HepG2 (cell line): ENCODE measurements at regions not wholly inside any gene's neighbourhood (a gene's known extent, or its start where the extent isn't known, plus 50 kb on each side); places are given as distances from the start of the nearest gene placed in this dataset.

Experiments
- CBX5 ChIP-seq: sonication (generic); formaldehyde crosslinking; IDR thresholded peaks from 2 replicates; pipeline ENCODE4 v1.4.0; 2020; ENCODE audit warnings: missing genetic modification reagents, borderline replicate concordance
- DPF2 ChIP-seq: sonication (generic); formaldehyde crosslinking; IDR thresholded peaks from 2 replicates; pipeline ENCODE4 v1.4.0; 2020; ENCODE audit warnings: mild to moderate bottlenecking, low read depth, missing genetic modification reagents, borderline replicate concordance
- FOXA1 ChIP-seq, 2 experiments: fragments of 450-650 bp in 1 of 2; sonication (generic) in 1 of 2; formaldehyde crosslinking in 1 of 2; IDR thresholded peaks; 2 replicates each; pipeline versions ENCODE4 v1.4.0 to v1.6.1; 2016 to 2020; ENCODE audit warnings: missing genetic modification reagents in 1 of 2
- MNT ChIP-seq: fragments of 450-650 bp; IDR thresholded peaks from 2 replicates; pipeline ENCODE4 v1.6.1; 2016
- MXI1 ChIP-seq: IDR thresholded peaks from 3 replicates; pipeline ENCODE4 v1.6.1; 2012; ENCODE audit warnings: low read depth, low read length, inconsistent platforms, borderline replicate concordance
- SRY ChIP-seq: sonication (generic); formaldehyde crosslinking; IDR thresholded peaks from 2 replicates; pipeline ENCODE4 v1.8.0; 2022; ENCODE audit warnings: mild to moderate bottlenecking, missing genetic modification reagents
- ZNF318 ChIP-seq: sonication (generic); formaldehyde crosslinking; IDR thresholded peaks from 2 replicates; pipeline ENCODE4 v1.4.0; 2020; ENCODE audit warnings: mild to moderate bottlenecking, missing genetic modification reagents
- TF ChIP-seq, protein P1 (sequence below): sonication (generic); formaldehyde crosslinking; IDR thresholded peaks from 2 replicates; pipeline ENCODE4 v1.5.0; 2020; ENCODE audit warnings: mild to moderate bottlenecking, missing genetic modification reagents, moderate library complexity

- TF ChIP-seq CBX5 = no peak
- TF ChIP-seq, protein P1, sequence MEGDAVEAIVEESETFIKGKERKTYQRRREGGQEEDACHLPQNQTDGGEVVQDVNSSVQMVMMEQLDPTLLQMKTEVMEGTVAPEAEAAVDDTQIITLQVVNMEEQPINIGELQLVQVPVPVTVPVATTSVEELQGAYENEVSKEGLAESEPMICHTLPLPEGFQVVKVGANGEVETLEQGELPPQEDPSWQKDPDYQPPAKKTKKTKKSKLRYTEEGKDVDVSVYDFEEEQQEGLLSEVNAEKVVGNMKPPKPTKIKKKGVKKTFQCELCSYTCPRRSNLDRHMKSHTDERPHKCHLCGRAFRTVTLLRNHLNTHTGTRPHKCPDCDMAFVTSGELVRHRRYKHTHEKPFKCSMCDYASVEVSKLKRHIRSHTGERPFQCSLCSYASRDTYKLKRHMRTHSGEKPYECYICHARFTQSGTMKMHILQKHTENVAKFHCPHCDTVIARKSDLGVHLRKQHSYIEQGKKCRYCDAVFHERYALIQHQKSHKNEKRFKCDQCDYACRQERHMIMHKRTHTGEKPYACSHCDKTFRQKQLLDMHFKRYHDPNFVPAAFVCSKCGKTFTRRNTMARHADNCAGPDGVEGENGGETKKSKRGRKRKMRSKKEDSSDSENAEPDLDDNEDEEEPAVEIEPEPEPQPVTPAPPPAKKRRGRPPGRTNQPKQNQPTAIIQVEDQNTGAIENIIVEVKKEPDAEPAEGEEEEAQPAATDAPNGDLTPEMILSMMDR (CRISPR knock-in tag) = no peak
- no peak for TF ChIP-seq MNT
- no peak for TF ChIP-seq ZNF318 (CRISPR knock-in tag)
- TF ChIP-seq SRY (CRISPR knock-in tag) = no peak
- no peak for TF ChIP-seq MXI1
- no peak for TF ChIP-seq DPF2 (CRISPR knock-in tag)
- TF ChIP-seq FOXA1 (IDR thresholded peaks at IDR 0.05) = no peak
- TF ChIP-seq FOXA1 (CRISPR knock-in tag; IDR thresholded peaks at IDR 0.05) = no peak
Observed at GRCh38 chr22:44386386-44387035, 73.8 kb upstream of the SHISAL1 start.
